ENCODE measurements at regions not wholly inside any gene's neighbourhood (a gene's known extent, or its start where the extent isn't known, plus 50 kb on each side); places are given as distances from the start of the nearest gene placed in this dataset.

DNA sequence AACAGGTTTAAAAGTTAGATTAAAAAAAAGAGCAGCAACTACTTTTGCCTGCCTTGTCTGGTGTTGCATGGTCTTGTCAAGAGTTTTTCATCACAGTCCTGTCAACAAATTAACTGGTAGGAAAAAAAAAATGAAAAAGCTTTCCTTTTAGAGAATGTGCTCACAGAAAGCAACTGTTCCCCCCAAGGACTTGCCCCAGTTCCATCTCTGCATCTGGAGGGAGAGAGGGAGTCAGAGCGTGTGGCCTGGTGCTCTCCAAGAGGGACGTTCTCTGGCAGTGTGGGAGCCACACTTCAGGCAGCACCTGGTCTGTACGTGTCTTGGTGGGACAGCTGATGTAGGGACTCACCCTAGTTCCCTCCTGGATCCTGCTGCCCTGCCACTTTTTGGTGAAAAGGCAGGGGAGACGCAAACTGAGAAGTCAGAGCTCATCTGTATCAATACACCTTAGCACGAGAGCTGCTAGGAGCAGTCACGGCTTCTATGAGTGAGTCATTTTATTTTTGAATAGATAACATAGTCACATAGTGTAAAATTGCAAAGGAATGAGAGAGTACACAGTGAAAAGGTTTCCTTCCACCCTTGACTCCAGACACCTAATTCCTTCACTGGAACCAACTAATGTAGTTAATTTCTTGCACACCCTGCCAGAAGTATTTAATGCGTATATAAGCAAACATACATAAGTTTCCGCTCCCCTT, 172.5 kb upstream of the MGAT5 start:
- no peak for DNase-seq (ENCODE audit: low spot score)

DNA sequence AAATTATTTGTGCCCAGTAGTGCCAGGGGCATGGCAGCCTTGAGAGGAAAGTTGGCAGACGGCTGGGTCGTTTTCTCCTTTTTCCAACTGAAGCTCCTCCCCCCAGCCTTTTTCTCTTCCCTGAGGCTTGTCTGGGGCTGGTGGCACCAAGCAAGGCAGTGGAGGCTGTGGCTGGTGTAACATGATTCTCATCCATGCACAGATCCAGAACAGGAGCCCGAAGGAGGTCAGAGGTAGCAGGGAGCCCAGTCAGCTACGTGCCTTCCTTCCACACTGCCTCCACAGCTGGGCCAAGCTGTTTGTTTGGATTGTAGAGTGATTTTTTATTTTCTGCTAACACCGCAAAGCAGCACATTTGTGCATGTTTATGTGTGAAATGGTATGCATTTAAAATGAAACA, 170.3 kb upstream of the MGAT5 start:
- no peak for DNase-seq (ENCODE audit: low spot score)

DNA sequence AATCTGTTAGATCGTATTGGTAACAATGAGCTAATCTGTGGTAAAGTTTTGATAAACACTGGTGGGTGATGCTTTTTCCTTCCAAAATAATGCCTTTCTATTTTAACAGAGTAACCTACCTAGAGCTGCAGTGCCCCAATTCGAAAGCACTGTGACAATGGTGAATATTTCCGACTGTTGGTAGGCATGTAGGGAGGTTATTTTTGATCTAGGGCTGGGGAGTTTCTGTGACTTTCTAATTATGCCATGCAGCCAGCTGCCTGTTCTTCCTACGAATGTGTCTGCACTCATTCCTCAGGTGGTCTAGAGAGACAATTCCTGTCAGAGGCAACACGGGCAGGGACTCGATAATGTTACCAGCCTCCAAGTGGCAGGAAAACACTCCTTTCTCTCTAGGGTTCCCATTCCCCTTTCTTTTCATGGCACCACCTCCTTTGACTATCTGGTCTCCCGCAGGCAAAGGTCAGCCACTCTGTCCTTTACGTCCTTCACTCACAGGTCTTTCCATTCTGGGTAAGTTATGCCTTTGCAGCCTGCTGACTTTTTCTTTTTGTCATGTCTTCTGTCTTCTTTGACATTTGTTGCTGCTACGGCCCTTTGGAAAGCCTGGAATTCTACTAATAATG, 167.2 kb upstream of the MGAT5 start:
- DNase-seq (ENCODE audit: low spot score): no peak

DNA sequence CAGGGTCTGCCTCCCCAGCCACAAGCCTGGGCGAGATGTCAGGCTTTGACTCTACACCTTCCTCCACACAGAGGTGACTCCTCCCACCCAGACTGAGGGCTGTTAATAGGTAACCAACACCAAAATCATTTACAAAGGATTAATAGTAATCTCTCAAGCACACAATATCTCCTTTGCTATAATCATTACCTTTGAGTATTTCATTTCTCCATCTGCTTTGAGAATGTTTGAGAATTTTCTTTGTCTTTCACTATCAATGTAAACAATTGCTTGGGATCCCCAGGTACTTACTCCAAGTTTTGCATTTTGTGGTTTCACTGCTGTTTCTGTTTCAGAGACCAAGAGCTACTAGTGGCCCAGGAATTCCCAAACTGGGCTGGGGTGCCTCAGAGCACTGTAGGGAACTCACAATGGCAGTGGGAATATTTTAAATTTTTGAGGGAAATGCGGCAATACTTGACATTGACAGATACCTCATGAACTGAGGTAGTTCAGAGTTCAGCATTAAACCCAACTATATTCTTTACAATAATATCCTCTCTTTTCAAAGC, 166.4 kb upstream of the MGAT5 start:
- no peak for DNase-seq (ENCODE audit: low spot score)

GRCh38 chr2:134089454-134089853, 164.4 kb upstream of the MGAT5 start:
- DNase-seq (ENCODE audit: low spot score): no peak

GRCh38 chr2:134097740-134098139, 156.1 kb upstream of the MGAT5 start:
- no peak for DNase-seq (ENCODE audit: low spot score)

DNA sequence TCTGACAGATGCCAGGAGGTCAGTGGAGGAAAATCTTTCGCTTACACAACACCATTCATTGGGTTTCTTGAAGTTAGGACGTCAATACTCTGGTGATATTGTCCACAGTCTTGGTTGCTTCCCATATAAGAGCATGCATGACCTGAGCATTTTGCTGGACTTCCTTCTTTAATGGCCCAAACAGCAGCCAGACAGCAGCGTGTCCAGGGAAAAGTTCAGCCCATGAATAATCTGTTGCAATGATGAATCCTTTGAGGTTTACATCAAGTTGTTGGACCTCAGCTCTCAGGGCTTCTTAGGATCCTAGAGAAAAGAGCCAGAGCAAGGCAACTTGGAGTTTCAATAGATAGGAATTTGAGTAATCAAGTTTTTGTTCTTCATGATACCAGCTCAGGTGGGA, 155.6 kb upstream of the MGAT5 start:
- DNase-seq (ENCODE audit: low spot score): no peak

GRCh38 chr2:134099273-134099672, 154.6 kb upstream of the MGAT5 start:
- no peak for DNase-seq (ENCODE audit: low spot score)

- no peak for DNase-seq (ENCODE audit: low spot score)
Measured at GRCh38 chr2:134103196-134103595, 150.7 kb upstream of the MGAT5 start.

- no peak for DNase-seq (ENCODE audit: low spot score)
Measured at GRCh38 chr2:134104754-134105153, 149.1 kb upstream of the MGAT5 start.

GRCh38 chr2:134107402-134107801, 146.5 kb upstream of the MGAT5 start:
- no peak for DNase-seq (ENCODE audit: low spot score)

- no peak for DNase-seq (ENCODE audit: low spot score)
Measured at GRCh38 chr2:134108113-134108512, 145.8 kb upstream of the MGAT5 start.

DNA sequence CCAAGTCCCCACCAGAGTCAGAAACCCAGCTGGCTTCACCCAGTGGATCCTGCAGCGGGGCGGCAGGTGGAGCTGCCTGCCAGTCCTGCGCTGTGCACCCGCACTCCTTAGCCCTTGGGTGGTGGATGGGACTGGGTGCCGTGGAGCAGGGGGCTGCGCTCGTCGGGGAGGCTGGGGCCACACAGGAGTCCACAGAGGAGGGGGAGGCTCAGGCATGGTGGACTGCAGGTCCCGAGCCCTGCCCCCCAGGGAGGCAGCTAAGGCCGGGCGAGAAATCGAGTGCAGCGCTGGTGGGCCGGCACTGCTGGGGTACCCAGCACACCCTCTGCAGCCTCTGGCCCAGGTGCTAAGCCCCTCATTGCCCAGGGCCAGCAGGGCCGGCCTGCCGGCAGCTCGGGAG, 144.6 kb upstream of the MGAT5 start:
- no peak for DNase-seq (ENCODE audit: low spot score)

DNA sequence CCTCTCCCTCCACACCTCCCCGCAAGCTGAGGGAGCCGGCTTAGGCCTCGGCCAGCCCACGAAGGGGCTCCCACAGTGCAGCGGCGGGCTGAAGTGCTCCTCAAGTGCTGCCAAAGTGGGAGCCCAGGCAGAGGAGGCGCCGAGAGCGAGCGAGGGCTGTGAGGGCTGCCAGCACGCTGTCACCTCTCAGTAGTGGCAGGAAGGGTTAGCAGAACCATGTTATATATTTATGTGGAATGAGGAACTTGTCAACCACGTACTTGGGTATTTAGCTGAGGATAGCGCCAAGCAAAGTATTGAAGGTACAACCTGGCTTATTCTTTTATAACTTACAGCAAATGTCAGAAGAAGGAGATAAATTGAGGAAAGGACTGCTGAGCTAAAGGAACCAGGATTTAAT, 144.1 kb upstream of the MGAT5 start:
- DNase-seq (ENCODE audit: low spot score): no peak

DNA sequence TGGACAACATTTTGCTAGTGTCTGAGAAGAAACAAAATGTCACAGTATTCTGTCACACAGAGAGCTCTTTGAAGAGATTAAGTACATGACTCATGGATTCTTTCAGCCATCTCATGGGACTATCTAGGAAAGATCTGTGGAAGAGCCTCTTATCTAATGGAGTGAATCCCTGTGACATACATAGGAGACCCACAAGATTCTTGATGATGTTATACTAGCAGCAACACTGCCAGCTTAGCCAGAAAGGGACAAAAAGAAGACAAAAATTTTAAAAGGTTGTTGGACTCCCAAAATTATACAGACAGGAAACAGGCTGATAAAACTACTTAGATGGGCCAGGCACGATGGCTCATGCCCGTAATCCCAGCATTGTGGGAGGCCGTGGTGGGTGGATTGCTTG, 143.3 kb upstream of the MGAT5 start:
- no peak for DNase-seq (ENCODE audit: low spot score)

GRCh38 chr2:134117676-134118075, 136.2 kb upstream of the MGAT5 start:
- DNase-seq (ENCODE audit: low spot score): no peak

- DNase-seq (ENCODE audit: low spot score): peak; percentile 74
Measured at GRCh38 chr2:134118279-134119116, 135.4 kb upstream of the MGAT5 start.

DNA sequence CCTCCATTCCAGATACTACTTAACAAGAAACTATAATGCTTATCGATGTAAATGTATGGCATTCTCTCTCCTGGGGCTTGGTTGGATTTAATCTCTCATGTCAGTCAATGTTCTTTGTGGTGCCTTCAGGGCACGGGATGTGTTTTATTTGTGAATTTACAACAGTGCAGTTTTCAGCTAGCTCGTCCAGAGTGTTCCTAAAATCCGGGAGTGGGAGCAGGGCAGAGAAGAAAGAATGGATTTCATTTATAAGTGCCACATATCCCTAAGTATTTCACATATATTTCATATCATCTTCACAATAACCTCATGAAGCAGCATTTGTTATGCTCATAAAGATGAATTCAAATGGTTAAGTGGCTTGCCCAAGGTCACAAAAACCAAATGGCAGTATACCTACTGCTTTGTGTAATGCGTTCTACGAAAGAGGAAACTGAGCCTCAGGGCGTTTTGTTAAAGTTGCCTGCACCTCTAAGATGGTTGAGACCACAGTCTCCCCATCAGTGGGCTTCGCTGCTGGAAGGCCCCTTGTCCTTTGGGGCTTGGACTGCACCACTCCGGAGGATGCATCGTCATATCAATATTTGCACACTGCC, 134.7 kb upstream of the MGAT5 start:
- DNase-seq (ENCODE audit: low spot score): no peak

DNA sequence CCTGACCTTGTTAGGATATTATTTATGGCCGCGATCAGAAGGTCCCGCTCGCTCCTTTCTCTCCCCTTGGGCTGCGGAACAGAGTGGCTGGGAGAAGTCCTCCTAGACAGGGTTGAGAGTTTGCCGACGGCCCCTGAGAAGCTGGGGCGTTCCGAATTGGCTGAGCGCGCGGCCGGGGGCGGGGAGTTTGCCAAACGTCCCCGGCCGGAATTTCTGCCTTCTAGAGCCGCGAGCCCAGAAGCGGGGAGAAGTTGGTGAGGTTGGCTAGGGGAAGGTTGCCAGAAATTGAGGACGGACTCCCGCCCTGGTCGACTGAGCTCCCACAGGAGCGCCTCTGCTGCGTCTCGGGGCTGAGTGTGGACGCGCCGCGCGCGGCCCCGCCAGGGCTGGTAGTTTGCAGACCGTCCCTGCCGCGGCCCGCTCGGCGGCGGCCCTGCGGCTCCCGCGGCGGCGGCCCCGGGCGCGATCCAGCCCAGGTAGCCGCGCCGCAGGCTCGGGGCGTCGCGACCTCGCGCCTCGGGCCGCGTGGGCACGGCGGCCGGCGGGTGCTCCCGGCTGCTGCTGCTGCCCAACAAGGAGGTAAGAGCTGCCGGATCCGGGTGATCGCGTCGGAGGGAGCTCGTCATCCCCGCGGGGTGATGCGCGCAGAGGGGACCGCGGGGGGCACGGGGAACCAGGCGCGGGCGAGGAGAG, 134.0 kb upstream of the MGAT5 start:
- DNase-seq (ENCODE audit: low spot score): peak; percentile 90

DNA sequence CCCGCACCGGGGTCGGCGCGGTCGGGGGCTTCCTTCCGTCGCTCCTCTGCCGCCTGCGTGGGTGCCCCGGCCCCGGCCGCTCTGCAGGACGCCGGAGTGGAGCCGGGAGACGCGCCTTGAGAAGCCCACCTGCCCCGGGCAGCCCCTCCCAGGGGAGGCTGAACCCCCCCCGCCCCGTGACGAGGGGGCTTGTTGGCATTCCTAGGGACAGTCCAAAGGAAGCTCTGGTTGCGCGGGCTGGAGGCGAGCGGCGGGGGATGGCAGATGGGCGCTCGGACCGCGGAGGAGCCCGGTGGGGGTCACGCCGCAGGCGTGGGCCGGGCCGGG, 133.5 kb upstream of the MGAT5 start:
- DNase-seq (ENCODE audit: low spot score): peak; percentile 62

- peak; percentile 73 for DNase-seq (ENCODE audit: low spot score)
Measured at GRCh38 chr2:134120733-134121630, 132.9 kb upstream of the MGAT5 start.

All from ecto neural progenitor cell (in vitro differentiated cells).